Stimulated activated naive B cell treated with anti-CD40 and anti-IgM and Interleukin-4, amounts not matched to agents 10 μg/mL and 1 μg/mL and 100 μg/mL, for 72 hours (primary cell): ENCODE measurements at regions not wholly inside any gene's neighbourhood (a gene's known extent, or its start where the extent isn't known, plus 50 kb on each side); places are given as distances from the start of the nearest gene placed in this dataset.
"Not testable (repeated sequence)": the region's sequence is repeated elsewhere in the genome, so short reads cannot be mapped to it uniquely, and the experiment has no call there.

ENCODE experiments used
- ATAC-seq, 2 donors: fragments of 150-1000 bp; cut with Tn5 transposase; replicated peaks; 2 replicates each; pipeline ENCODE4 v1.10.0; 2021; ENCODE audit warnings: moderate library complexity in 1 of 2
- DNase-seq: peaks from one replicate; pipeline ENCODE4 v3.0.0; 2021
- H3K27ac Mint-ChIP-seq: one replicate; pipeline ENCODE4 v1.8.0; 2022; ENCODE audit warnings: mild to moderate bottlenecking, mixed read lengths
- H3K27me3 Mint-ChIP-seq, 2 donors: one replicate each; pipeline ENCODE4 v1.8.0; 2022; ENCODE audit warnings: mixed read lengths in 2 of 2
- H3K36me3 Mint-ChIP-seq, 2 donors: one replicate each; pipeline ENCODE4 v1.8.0; 2022; ENCODE audit warnings: mixed read lengths in 2 of 2, mild to moderate bottlenecking in 1 of 2
- H3K4me1 Mint-ChIP-seq, 2 donors: one replicate each; pipeline ENCODE4 v1.8.0; 2022; ENCODE audit warnings: mixed read lengths in 2 of 2, mild to moderate bottlenecking in 1 of 2
- H3K4me3 Mint-ChIP-seq, 2 donors: one replicate each; pipeline ENCODE4 v1.8.0; 2022; ENCODE audit warnings: mild to moderate bottlenecking in 2 of 2, mixed read lengths in 2 of 2, moderate library complexity in 1 of 2
- H3K9me3 Mint-ChIP-seq, 2 donors: one replicate each; pipeline ENCODE4 v1.8.0; 2022; ENCODE audit warnings: mixed read lengths in 2 of 2, mild to moderate bottlenecking in 1 of 2

DNA sequence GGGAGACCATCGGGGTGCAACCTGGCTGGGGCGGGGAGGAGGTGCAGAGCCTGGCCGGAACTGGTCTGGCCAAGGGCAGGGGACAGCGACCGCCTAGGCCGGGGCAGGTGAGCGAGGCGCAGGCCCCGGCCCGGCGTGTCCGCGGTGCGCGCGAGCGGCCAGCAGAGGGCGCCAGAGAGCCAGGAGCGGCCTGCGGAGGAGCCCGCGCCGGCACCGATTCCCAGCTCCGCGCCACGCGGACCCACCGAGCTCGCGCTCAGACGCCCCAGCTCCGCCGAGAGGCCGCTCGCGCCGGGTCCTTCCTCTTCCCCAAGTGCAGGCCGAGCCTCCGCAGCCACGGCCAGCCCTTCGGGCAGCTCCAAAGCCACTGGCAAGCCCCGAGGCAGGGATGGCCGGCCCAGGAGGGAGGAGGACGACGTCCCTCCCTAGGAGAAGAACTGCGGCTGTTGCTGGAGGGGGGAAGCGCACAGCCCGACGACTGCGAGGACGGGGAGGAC lies 128.9 kb upstream of the HMX1 start:
- not testable (repeated sequence) for H3K9me3 Mint-ChIP-seq, H3K36me3 Mint-ChIP-seq, H3K27ac Mint-ChIP-seq
- peak overlapping the region; percentile 57 to 64 for H3K4me3 Mint-ChIP-seq
- ATAC-seq (peak; percentile 45 to 55), DNase-seq (peak; percentile 39)
- H3K27me3 Mint-ChIP-seq, result peaks cover 14 to 65% of the 10 kb centered on the region in 2 donors
- peaks cover 0 to 15% of the 10 kb centered on the region in 2 donors for H3K4me1 Mint-ChIP-seq

DNA sequence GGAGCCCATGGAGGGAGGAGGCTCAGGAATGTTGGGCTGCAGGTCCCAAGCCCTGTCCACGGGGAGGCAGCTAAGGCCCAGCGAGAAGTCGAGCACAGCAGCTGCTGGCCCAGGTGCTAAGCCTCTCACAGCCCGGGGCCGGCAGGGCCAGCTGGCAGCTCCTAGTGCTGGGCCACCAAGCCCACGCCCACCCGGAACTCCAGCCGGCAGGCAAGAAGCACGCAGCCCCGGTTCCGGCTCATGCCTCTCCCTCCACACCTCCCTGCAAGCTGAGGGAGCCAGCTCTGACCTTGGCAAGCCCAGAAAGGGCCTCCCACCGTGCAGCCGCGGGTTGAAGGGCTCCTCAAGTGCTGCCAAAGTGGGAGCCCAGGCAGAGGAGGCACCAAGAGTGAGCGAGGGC lies 121.3 kb upstream of the HMX1 start:
- not testable (repeated sequence) for DNase-seq, H3K4me1 Mint-ChIP-seq, H3K27ac Mint-ChIP-seq, H3K36me3 Mint-ChIP-seq, H3K9me3 Mint-ChIP-seq, ATAC-seq, H3K4me3 Mint-ChIP-seq
- peaks cover 5 to 15% of the 10 kb centered on the region in 2 donors for H3K27me3 Mint-ChIP-seq

DNA sequence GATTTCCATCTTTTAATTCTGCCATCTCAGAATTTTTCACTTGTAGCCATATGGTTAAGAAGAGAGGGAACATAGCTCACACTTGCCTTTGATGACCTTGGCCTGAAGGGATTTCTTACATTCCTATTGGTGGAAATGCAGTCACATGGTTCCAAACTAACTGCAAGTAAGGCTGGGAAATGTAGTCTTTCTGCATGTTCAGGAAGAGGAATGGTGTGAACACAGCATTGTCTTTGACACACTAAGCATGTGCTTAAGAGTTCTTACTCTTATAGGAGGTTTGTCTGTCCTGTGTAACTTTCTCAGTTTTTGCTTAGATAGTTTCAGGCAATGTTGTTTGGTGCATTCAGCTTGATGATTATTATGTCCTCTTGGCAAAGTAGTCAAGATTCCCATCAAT lies 119.8 kb upstream of the HMX1 start:
- H3K4me1 Mint-ChIP-seq, ATAC-seq, H3K9me3 Mint-ChIP-seq, DNase-seq, H3K36me3 Mint-ChIP-seq, H3K27ac Mint-ChIP-seq, H3K4me3 Mint-ChIP-seq: not testable (repeated sequence)
- H3K27me3 Mint-ChIP-seq, result peaks cover 2 to 11% of the 10 kb centered on the region in 2 donors

DNA sequence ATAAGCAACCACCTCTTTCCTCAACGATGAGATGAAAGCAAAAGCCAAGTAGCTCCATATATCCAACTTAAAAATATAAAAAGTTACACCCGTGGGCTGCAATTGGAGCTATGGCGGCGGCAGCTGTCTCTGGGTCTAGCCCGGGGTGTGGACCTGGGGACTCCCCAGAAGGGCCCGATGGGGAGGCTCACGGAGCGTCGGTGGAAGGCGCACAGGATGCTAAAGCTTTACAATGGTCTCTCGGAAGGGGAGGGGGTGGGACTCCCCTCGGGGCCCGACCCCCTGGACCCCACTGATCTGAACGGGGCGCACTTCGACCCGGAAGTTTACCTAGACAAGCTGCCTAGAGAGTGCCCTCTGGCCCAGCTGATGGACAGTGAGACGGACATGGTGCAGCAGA lies 118.7 kb upstream of the HMX1 start:
- not testable (repeated sequence) for ATAC-seq, DNase-seq, H3K4me3 Mint-ChIP-seq, H3K9me3 Mint-ChIP-seq, H3K27ac Mint-ChIP-seq, H3K4me1 Mint-ChIP-seq, H3K27me3 Mint-ChIP-seq, H3K36me3 Mint-ChIP-seq

GRCh38 chr4:8985786-8986185 lies 114.1 kb upstream of the HMX1 start:
- not testable (repeated sequence) for ATAC-seq, H3K4me3 Mint-ChIP-seq, H3K27ac Mint-ChIP-seq

DNA sequence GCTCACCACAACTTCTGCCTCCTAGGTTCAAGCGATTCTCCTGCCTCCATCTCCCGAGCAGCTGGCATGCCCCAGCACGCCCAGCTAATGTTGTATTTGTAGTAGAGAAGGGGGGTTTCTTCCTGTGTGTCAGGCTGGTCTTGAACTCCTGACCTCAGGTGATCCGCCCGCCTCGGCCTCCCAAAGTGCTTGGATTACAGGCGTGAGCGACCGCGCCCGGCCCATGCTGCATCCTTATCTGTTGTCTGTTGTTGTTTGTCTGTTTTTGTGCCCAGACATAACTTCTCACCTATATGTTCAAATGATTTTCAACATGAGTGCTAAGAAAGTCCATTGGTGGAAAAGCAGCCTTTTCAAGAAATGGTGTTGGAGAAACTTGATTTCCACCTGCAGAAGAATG lies 113.0 kb upstream of the HMX1 start:
- H3K4me1 Mint-ChIP-seq, H3K27me3 Mint-ChIP-seq, ATAC-seq, H3K9me3 Mint-ChIP-seq, H3K27ac Mint-ChIP-seq, DNase-seq, H3K4me3 Mint-ChIP-seq, H3K36me3 Mint-ChIP-seq: not testable (repeated sequence)

More at GRCh38 chr4:8985786-8986185, 114.1 kb upstream of the HMX1 start:
- not testable (repeated sequence) for H3K36me3 Mint-ChIP-seq, H3K9me3 Mint-ChIP-seq, H3K4me1 Mint-ChIP-seq, H3K27me3 Mint-ChIP-seq, DNase-seq

GRCh38 chr4:8983921-8984320 lies 112.3 kb upstream of the HMX1 start:
- not testable (repeated sequence) for H3K36me3 Mint-ChIP-seq, H3K9me3 Mint-ChIP-seq, H3K27me3 Mint-ChIP-seq

GRCh38 chr4:8976466-8977128 lies 105.0 kb upstream of the HMX1 start:
- H3K27me3 Mint-ChIP-seq, H3K9me3 Mint-ChIP-seq, H3K27ac Mint-ChIP-seq, H3K4me1 Mint-ChIP-seq, DNase-seq, H3K4me3 Mint-ChIP-seq, ATAC-seq, H3K36me3 Mint-ChIP-seq: not testable (repeated sequence)

More at GRCh38 chr4:8983921-8984320, 112.3 kb upstream of the HMX1 start:
- H3K4me1 Mint-ChIP-seq, DNase-seq, H3K4me3 Mint-ChIP-seq, ATAC-seq, H3K27ac Mint-ChIP-seq: not testable (repeated sequence)

DNA sequence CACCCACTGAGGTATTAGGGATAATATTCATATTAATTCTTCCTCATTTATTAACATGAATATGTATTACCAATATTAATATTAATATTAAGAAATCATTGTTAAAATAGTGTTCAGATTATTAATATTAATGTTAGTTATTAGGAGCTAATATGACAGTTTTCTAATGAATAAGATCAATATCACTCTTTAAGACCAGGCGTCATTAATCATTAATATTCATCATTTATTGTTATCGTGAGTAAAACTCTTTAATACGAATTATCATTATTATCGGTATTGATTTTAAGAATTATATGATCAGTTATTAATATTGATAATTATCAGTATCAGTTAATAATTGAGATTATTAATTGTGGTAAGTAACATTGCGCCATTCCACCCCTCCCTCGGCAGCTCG lies 101.0 kb upstream of the HMX1 start:
- not testable (repeated sequence) for H3K9me3 Mint-ChIP-seq, ATAC-seq, H3K4me1 Mint-ChIP-seq, DNase-seq, H3K27ac Mint-ChIP-seq, H3K27me3 Mint-ChIP-seq, H3K4me3 Mint-ChIP-seq, H3K36me3 Mint-ChIP-seq

GRCh38 chr4:8965896-8966295 lies 94.3 kb upstream of the HMX1 start:
- not testable (repeated sequence) for H3K27ac Mint-ChIP-seq, ATAC-seq, DNase-seq, H3K9me3 Mint-ChIP-seq, H3K4me3 Mint-ChIP-seq, H3K4me1 Mint-ChIP-seq, H3K36me3 Mint-ChIP-seq
- peaks cover 17 to 50% of the 10 kb centered on the region in 2 donors for H3K27me3 Mint-ChIP-seq

GRCh38 chr4:8964201-8964788 lies 92.7 kb upstream of the HMX1 start:
- not testable (repeated sequence) for H3K4me1 Mint-ChIP-seq, H3K4me3 Mint-ChIP-seq, DNase-seq, H3K9me3 Mint-ChIP-seq, ATAC-seq, H3K36me3 Mint-ChIP-seq, H3K27ac Mint-ChIP-seq
- H3K27me3 Mint-ChIP-seq, result peaks cover 22 to 61% of the 10 kb centered on the region in 2 donors

DNA sequence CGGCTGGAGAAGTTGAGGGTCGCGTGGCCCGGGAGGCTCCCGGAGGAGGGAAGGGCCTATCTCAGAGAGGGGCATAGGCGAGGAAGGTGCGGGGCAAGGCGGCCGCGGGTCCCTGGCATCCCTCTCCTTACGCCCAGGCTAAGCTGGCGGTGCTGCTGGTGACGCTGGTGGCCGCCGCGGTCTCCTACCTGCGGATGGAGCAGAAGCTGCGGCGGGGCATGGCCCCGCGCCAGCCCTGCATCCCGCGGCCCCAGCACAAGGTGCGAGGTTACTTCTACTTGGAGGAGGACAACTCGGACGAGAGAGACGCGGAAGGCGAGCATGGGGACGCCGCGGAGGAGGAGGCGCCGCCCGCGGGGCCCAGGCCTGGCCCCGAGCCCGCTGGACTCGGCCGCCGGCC lies 91.9 kb upstream of the HMX1 start:
- H3K9me3 Mint-ChIP-seq, H3K4me1 Mint-ChIP-seq, H3K4me3 Mint-ChIP-seq, H3K36me3 Mint-ChIP-seq, ATAC-seq, H3K27ac Mint-ChIP-seq, DNase-seq: not testable (repeated sequence)
- H3K27me3 Mint-ChIP-seq, result peaks cover 22 to 61% of the 10 kb centered on the region in 2 donors

DNA sequence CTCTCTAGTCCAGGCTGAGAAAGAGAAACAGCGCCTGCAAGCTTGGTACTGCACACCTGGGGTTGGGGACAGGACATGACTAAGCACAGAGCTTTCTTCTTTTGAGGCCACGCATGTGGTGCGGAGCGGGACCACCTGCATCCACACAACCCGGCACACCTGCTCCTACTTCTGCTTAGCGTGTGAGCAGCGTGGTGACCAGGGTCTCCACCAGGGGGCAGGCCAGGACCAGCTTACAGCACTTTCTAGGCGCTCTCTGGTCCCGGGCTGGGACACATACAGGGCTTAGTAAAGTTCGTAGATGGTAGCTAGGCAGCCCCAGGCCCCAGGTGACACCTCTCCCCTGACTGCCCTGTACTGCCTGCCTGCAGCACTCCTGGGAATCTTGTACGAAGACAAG lies 89.7 kb upstream of the HMX1 start:
- not testable (repeated sequence) for H3K27ac Mint-ChIP-seq, H3K4me3 Mint-ChIP-seq, H3K4me1 Mint-ChIP-seq, H3K36me3 Mint-ChIP-seq, ATAC-seq, H3K9me3 Mint-ChIP-seq
- DNase-seq, result peak; percentile 34
- H3K27me3 Mint-ChIP-seq, result peaks cover 25 to 61% of the 10 kb centered on the region in 2 donors

DNA sequence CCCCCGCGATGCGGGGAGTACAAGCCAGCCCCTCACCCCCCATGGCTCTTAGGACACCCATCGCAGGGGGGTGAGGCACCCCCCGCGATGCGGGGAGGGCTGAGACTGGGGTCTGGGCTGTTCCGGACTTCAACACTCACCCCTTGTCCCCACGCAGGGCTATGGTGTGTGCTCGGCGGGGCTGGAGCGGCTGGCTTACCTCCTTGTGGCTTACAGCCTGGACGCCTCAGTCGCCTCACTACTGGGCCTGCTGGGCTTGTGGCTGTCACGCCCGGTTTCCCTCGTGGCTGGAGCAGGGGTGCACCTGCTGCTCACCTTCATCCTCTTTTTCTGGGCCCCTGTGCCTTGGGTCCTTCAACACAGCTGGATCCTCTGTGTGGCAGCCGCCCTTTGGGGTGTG lies 87.8 kb upstream of the HMX1 start:
- H3K27me3 Mint-ChIP-seq, result peaks cover 20 to 46% of the 10 kb centered on the region in 2 donors
- not testable (repeated sequence) for H3K36me3 Mint-ChIP-seq, DNase-seq, H3K9me3 Mint-ChIP-seq, H3K27ac Mint-ChIP-seq, H3K4me3 Mint-ChIP-seq, H3K4me1 Mint-ChIP-seq, ATAC-seq

GRCh38 chr4:8954001-8954400 lies 82.4 kb upstream of the HMX1 start:
- H3K9me3 Mint-ChIP-seq, ATAC-seq, H3K36me3 Mint-ChIP-seq, H3K27ac Mint-ChIP-seq, H3K4me3 Mint-ChIP-seq, H3K27me3 Mint-ChIP-seq, H3K4me1 Mint-ChIP-seq, DNase-seq: not testable (repeated sequence)
